ENCODE measurements at regions not wholly inside any gene's neighbourhood (a gene's known extent, or its start where the extent isn't known, plus 50 kb on each side); places are given as distances from the start of the nearest gene placed in this dataset.

GRCh38 chr5:143498821-143499220 lies 95.3 kb upstream of the NR3C1 start:
- Histone ChIP-seq H3K27ac (ENCODE audit: insufficient read depth in 1 of 2, low read depth in 1 of 2, low read length in 2 of 2, poor library complexity in 1 of 2, severe bottlenecking in 2 of 2) (no peak overlapping the region), H3K27me3 (replicated peaks in 2 of 5; ENCODE audit: control insufficient read depth in 4 of 5, insufficient read depth in 5 of 5, low read length in 4 of 5) (no peaks in the 10 kb centered on the region), H3K36me3 (ENCODE audit: control insufficient read depth in 4 of 4, insufficient read depth in 4 of 4, low read length in 3 of 4) (no peaks in the 10 kb centered on the region), H3K4me3 (ENCODE audit: control insufficient read depth in 1 of 7, extremely low read depth in 1 of 7, insufficient read depth in 4 of 7, low read depth in 2 of 7, low read length in 6 of 7) (no peak overlapping the region), H3K4me1 (ENCODE audit: control extremely low read depth in 1 of 4, control insufficient read depth in 4 of 4, insufficient read depth in 4 of 4, low read length in 3 of 4) (peaks cover 0 to 4% (median 2%) of the 10 kb centered on the region in 4 experiments), H3K9me3 (ENCODE audit: control extremely low read depth in 1 of 5, control insufficient read depth in 4 of 5, insufficient read depth in 2 of 5, low read depth in 1 of 5, low read length in 4 of 5) (no peaks in the 10 kb centered on the region)
- DNase-seq, result no peak
- ChIA-PET CTCF (no interaction called here), POLR2A (no interaction called here)

- DNase-seq, result no peak
- H3K27me3 ChIP-seq (replicated peaks in 2 of 5; ENCODE audit: control insufficient read depth in 4 of 5, insufficient read depth in 5 of 5, low read length in 4 of 5), result no peaks in the 10 kb centered on the region
- H3K4me3 ChIP-seq (ENCODE audit: control insufficient read depth in 1 of 7, extremely low read depth in 1 of 7, insufficient read depth in 4 of 7, low read depth in 2 of 7, low read length in 6 of 7), result no peak overlapping the region
- CTCF ChIA-PET, result interaction anchor here (1.2 kb wide), 1 partner anchor 58 kb away, joined by 4 read pairs; no protein-coding TSS in a partner anchor
- no peaks in the 10 kb centered on the region for H3K36me3 ChIP-seq (ENCODE audit: control insufficient read depth in 4 of 4, insufficient read depth in 4 of 4, low read length in 3 of 4)
- no peaks in the 10 kb centered on the region for H3K9me3 ChIP-seq (ENCODE audit: control extremely low read depth in 1 of 5, control insufficient read depth in 4 of 5, insufficient read depth in 2 of 5, low read depth in 1 of 5, low read length in 4 of 5)
- no peak overlapping the region for H3K27ac ChIP-seq (ENCODE audit: insufficient read depth in 1 of 2, low read depth in 1 of 2, low read length in 2 of 2, poor library complexity in 1 of 2, severe bottlenecking in 2 of 2)
- POLR2A ChIA-PET, result no interaction called here
- peaks cover 0 to 4% (median 2%) of the 10 kb centered on the region in 4 experiments for H3K4me1 ChIP-seq (ENCODE audit: control extremely low read depth in 1 of 4, control insufficient read depth in 4 of 4, insufficient read depth in 4 of 4, low read length in 3 of 4)
These were observed 94.3 kb upstream of the NR3C1 start for GRCh38 chr5:143497749-143498148.

DNA sequence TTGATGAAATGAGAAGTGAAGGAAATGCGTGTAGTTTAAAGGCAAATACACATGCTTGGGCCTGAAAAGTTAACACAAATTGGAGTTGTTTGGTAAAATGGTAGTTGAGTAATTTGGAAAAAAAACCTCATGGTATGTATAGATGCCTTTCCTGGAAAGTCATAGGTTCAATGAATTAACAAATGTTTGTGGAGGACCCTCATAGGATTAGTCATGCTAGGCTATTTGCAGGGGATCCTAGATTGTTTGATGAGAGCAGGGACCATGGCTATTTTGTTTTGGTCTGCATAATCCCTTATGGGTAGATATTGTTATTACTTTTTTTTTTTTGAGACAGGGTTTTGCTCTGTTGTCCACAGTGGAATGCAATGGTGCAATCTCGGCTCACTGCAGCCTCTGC lies 93.5 kb upstream of the NR3C1 start:
- Histone ChIP-seq H3K9me3 (ENCODE audit: control extremely low read depth in 1 of 5, control insufficient read depth in 4 of 5, insufficient read depth in 2 of 5, low read depth in 1 of 5, low read length in 4 of 5) (no peaks in the 10 kb centered on the region), H3K36me3 (ENCODE audit: control insufficient read depth in 4 of 4, insufficient read depth in 4 of 4, low read length in 3 of 4) (no peaks in the 10 kb centered on the region), H3K4me1 (ENCODE audit: control extremely low read depth in 1 of 4, control insufficient read depth in 4 of 4, insufficient read depth in 4 of 4, low read length in 3 of 4) (peaks cover 0 to 4% (median 2%) of the 10 kb centered on the region in 4 experiments), H3K27me3 (replicated peaks in 2 of 5; ENCODE audit: control insufficient read depth in 4 of 5, insufficient read depth in 5 of 5, low read length in 4 of 5) (no peaks in the 10 kb centered on the region), H3K27ac (ENCODE audit: insufficient read depth in 1 of 2, low read depth in 1 of 2, low read length in 2 of 2, poor library complexity in 1 of 2, severe bottlenecking in 2 of 2) (no peak overlapping the region), H3K4me3 (ENCODE audit: control insufficient read depth in 1 of 7, extremely low read depth in 1 of 7, insufficient read depth in 4 of 7, low read depth in 2 of 7, low read length in 6 of 7) (no peak overlapping the region)
- POLR2A ChIA-PET, result no interaction called here
- CTCF ChIA-PET, result interaction anchor here (1.2 kb wide), 1 partner anchor 57 kb away, joined by 4 read pairs; no protein-coding TSS in a partner anchor
- WGBS (ENCODE audit: insufficient coverage), result 100% methylated on average over 2 of the region's 2 CpGs
- no peak for DNase-seq

- no peaks in the 10 kb centered on the region for H3K36me3 ChIP-seq (ENCODE audit: control insufficient read depth in 4 of 4, insufficient read depth in 4 of 4, low read length in 3 of 4)
- WGBS (ENCODE audit: insufficient coverage), result 20% methylated on average over 1 of the region's 2 CpGs
- H3K4me1 ChIP-seq (ENCODE audit: control extremely low read depth in 1 of 4, control insufficient read depth in 4 of 4, insufficient read depth in 4 of 4, low read length in 3 of 4), result peaks cover 0 to 4% (median 2%) of the 10 kb centered on the region in 4 experiments
- POLR2A ChIA-PET, result no interaction called here
- H3K9me3 ChIP-seq (ENCODE audit: control extremely low read depth in 1 of 5, control insufficient read depth in 4 of 5, insufficient read depth in 2 of 5, low read depth in 1 of 5, low read length in 4 of 5), result no peaks in the 10 kb centered on the region
- no peak overlapping the region for H3K4me3 ChIP-seq (ENCODE audit: control insufficient read depth in 1 of 7, extremely low read depth in 1 of 7, insufficient read depth in 4 of 7, low read depth in 2 of 7, low read length in 6 of 7)
- CTCF ChIA-PET, result interaction anchor here (1.1 kb wide), 1 partner anchor 11 kb away, joined by 4 read pairs; no protein-coding TSS in a partner anchor
- H3K27ac ChIP-seq (ENCODE audit: insufficient read depth in 1 of 2, low read depth in 1 of 2, low read length in 2 of 2, poor library complexity in 1 of 2, severe bottlenecking in 2 of 2), result no peak overlapping the region
- H3K27me3 ChIP-seq (replicated peaks in 2 of 5; ENCODE audit: control insufficient read depth in 4 of 5, insufficient read depth in 5 of 5, low read length in 4 of 5), result no peaks in the 10 kb centered on the region
- DNase-seq, result peak; percentile 44 to 76 (median 75)
These were observed 92.4 kb upstream of the NR3C1 start for GRCh38 chr5:143495821-143496275.

DNA sequence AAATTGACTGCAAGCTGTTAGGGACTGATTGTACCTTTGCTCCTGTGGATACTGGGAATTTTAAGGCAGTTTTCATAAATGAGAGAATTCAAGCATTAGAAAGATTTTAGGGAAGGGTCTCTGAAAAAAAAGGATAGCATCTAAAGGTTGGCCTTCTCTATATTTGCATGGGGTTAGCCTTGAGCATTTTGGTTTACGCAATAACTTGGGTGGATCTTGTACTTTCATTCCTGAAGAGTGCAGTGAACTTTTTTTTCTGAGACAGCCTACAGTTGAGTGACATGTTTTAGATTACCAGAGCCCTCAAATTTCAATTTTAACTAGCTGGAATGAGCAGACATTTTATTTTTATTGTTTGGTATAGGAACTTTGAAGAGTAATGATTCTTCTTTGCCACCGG lies 91.6 kb upstream of the NR3C1 start:
- WGBS (ENCODE audit: insufficient coverage), result 83% methylated on average over 1 of the region's 2 CpGs
- Histone ChIP-seq H3K27ac (ENCODE audit: insufficient read depth in 1 of 2, low read depth in 1 of 2, low read length in 2 of 2, poor library complexity in 1 of 2, severe bottlenecking in 2 of 2) (no peak overlapping the region), H3K9me3 (ENCODE audit: control extremely low read depth in 1 of 5, control insufficient read depth in 4 of 5, insufficient read depth in 2 of 5, low read depth in 1 of 5, low read length in 4 of 5) (no peaks in the 10 kb centered on the region), H3K4me1 (ENCODE audit: control extremely low read depth in 1 of 4, control insufficient read depth in 4 of 4, insufficient read depth in 4 of 4, low read length in 3 of 4) (peaks cover 0 to 4% (median 2%) of the 10 kb centered on the region in 4 experiments), H3K4me3 (ENCODE audit: control insufficient read depth in 1 of 7, extremely low read depth in 1 of 7, insufficient read depth in 4 of 7, low read depth in 2 of 7, low read length in 6 of 7) (no peak overlapping the region), H3K36me3 (ENCODE audit: control insufficient read depth in 4 of 4, insufficient read depth in 4 of 4, low read length in 3 of 4) (no peaks in the 10 kb centered on the region), H3K27me3 (replicated peaks in 2 of 5; ENCODE audit: control insufficient read depth in 4 of 5, insufficient read depth in 5 of 5, low read length in 4 of 5) (no peaks in the 10 kb centered on the region)
- no peak for DNase-seq
- ChIA-PET CTCF (interaction anchor here (1.1 kb wide), 1 partner anchor 10 kb away, joined by 4 read pairs; no protein-coding TSS in a partner anchor), POLR2A (no interaction called here)

DNA sequence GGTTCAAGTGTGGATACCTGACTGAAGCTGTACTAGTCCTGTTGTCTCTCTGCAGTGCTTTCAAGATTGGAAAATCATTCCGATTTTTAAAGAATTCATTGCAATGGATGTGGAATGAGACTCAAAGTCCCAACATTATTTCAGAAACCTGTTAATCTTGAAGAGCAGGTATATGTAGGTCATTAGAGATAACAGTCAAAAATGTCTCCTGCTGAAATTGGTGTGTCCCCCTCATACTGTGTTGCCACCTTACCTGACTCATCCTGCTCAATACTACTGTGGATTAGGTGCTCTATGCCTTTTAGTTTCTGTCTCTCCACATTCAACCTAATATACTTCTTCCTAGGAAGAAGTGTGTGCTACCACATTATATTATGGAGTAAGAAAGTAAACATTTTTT lies 91.1 kb upstream of the NR3C1 start:
- no peak for DNase-seq
- Histone ChIP-seq H3K4me1 (ENCODE audit: control extremely low read depth in 1 of 4, control insufficient read depth in 4 of 4, insufficient read depth in 4 of 4, low read length in 3 of 4) (peaks cover 0 to 4% (median 2%) of the 10 kb centered on the region in 4 experiments), H3K4me3 (ENCODE audit: control insufficient read depth in 1 of 7, extremely low read depth in 1 of 7, insufficient read depth in 4 of 7, low read depth in 2 of 7, low read length in 6 of 7) (no peak overlapping the region), H3K27ac (ENCODE audit: insufficient read depth in 1 of 2, low read depth in 1 of 2, low read length in 2 of 2, poor library complexity in 1 of 2, severe bottlenecking in 2 of 2) (no peak overlapping the region), H3K27me3 (replicated peaks in 2 of 5; ENCODE audit: control insufficient read depth in 4 of 5, insufficient read depth in 5 of 5, low read length in 4 of 5) (no peaks in the 10 kb centered on the region), H3K36me3 (ENCODE audit: control insufficient read depth in 4 of 4, insufficient read depth in 4 of 4, low read length in 3 of 4) (no peaks in the 10 kb centered on the region), H3K9me3 (ENCODE audit: control extremely low read depth in 1 of 5, control insufficient read depth in 4 of 5, insufficient read depth in 2 of 5, low read depth in 1 of 5, low read length in 4 of 5) (no peaks in the 10 kb centered on the region)
- WGBS (ENCODE audit: insufficient coverage), result no CpG with 5 or more reads among the region's 1 CpG
- ChIA-PET POLR2A (interaction anchor here (0.6 kb wide), 1 partner anchor 534 kb away, joined by 3 read pairs; no protein-coding TSS in a partner anchor), CTCF (no interaction called here)

DNA sequence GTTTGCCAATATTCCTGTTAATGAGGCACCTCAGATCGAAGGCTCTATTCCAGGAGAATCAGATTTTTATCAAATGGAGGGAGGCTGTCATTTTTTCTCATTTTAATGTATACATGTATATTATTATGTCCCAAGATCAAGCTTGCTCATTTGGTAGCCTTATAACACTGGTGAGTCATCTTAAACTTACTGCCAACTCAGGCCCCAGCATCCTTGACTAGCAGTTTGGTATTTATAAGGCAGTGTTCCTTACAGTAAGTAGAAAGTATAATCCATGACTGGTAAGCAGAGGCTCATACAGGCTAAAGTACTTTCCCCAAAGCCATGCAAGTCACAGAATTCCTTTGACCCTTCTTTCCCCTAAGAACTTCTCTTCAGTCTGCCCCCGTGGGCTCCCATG lies 90.7 kb upstream of the NR3C1 start:
- ChIA-PET CTCF (no interaction called here), POLR2A (interaction anchor here (0.6 kb wide), 1 partner anchor 533 kb away, joined by 3 read pairs; no protein-coding TSS in a partner anchor)
- no peaks in the 10 kb centered on the region for H3K36me3 ChIP-seq (ENCODE audit: control insufficient read depth in 4 of 4, insufficient read depth in 4 of 4, low read length in 3 of 4)
- no peak overlapping the region for H3K4me3 ChIP-seq (ENCODE audit: control insufficient read depth in 1 of 7, extremely low read depth in 1 of 7, insufficient read depth in 4 of 7, low read depth in 2 of 7, low read length in 6 of 7)
- peak in 1 of 3 donors; percentile 7 for DNase-seq
- peaks cover 0 to 4% (median 2%) of the 10 kb centered on the region in 4 experiments for H3K4me1 ChIP-seq (ENCODE audit: control extremely low read depth in 1 of 4, control insufficient read depth in 4 of 4, insufficient read depth in 4 of 4, low read length in 3 of 4)
- no peak overlapping the region for H3K27ac ChIP-seq (ENCODE audit: insufficient read depth in 1 of 2, low read depth in 1 of 2, low read length in 2 of 2, poor library complexity in 1 of 2, severe bottlenecking in 2 of 2)
- WGBS (ENCODE audit: insufficient coverage), result 100% methylated on average over 1 of the region's 2 CpGs
- H3K27me3 ChIP-seq (replicated peaks in 2 of 5; ENCODE audit: control insufficient read depth in 4 of 5, insufficient read depth in 5 of 5, low read length in 4 of 5), result no peaks in the 10 kb centered on the region
- no peaks in the 10 kb centered on the region for H3K9me3 ChIP-seq (ENCODE audit: control extremely low read depth in 1 of 5, control insufficient read depth in 4 of 5, insufficient read depth in 2 of 5, low read depth in 1 of 5, low read length in 4 of 5)

Data from common myeloid progenitor, CD34-positive (primary cell).